ENCODE measurements at regions not wholly inside any gene's neighbourhood (a gene's known extent, or its start where the extent isn't known, plus 50 kb on each side); places are given as distances from the start of the nearest gene placed in this dataset.

DNA sequence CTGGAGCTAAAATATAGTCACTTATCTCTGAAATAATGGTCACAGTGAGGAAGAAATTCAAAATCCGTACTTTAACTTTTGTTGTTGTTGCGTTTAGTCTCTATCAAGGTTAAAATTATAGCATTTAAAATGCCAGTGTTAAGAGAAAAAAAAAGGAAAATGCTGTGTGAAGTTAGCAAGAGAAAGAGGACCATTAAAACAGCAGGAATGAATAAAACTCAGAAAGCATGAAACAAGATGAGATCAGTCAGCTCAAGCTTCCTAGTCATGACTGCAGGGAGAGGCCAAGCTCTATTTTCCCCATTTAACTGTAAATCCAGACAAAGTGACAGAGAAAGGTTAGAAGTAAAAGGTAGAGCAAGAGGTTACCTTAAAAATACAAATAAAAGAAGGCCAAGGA lies 281.7 kb upstream of the ATP5MC3 start:
- DNase-seq, result no peak

DNA sequence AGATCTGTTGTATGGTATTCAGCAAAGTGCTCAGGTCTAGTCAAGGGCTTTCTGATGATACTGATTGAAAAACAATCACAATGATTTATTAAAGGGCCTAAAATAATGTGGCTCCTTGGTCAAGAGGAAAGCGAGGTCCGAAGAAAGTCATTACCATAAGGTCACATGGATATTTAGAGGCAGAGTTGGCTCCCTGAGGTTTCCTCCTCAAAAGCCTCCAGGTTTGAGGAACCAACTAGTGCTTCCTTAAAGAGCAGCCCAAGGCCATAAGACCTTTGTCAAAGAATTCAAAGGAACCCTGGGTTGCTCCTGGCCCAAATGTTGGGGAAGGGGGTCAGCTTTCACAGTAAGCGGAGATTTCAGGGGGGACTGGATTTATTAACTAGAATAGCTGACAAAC lies 280.7 kb upstream of the ATP5MC3 start:
- no peak for DNase-seq

DNA sequence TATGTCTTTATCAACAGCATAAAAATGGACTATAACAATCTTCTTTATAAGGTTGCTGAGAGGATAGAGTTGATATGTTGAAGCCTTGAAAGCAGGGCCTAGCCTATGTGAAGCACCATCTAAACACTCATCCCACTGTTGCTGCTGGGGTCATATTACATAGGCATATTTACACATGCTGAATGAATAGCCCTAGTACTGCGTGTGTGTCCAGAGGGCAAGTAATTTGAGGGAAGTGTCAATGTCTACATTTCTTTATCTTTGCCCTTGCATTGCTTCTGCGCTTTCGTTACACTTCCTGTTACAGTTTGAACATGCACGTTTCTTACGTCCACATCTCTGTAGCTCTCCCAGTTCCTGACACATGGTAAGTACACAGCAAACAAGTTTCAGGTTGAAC lies 280.3 kb upstream of the ATP5MC3 start:
- no peak for DNase-seq

DNA sequence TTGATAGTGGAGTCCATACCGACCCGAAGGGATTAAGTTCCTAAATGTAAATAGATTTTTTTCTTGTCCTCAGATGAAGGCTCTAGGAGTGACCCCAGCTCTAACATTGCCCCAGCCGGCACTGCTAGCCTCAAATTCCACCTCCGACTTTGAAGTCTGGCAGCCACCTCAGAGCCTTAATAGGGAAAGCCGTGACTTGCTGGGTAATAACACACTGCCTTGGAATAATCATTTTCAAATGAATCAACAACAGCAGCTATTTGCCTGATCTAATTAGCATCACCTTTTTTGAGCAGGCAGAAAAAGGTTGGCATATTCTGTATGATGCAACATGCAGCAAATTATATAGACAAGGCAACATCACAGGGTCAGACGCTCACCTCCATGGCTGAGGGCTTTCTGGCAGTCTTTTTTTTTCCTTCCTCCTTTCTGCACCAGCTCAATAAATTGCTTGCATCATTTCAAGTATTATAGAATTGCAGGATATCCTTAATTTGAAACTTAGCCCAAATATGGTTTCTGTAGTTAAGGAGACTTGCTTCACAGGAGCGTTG lies 276.5 kb upstream of the ATP5MC3 start:
- no peak for DNase-seq

DNA sequence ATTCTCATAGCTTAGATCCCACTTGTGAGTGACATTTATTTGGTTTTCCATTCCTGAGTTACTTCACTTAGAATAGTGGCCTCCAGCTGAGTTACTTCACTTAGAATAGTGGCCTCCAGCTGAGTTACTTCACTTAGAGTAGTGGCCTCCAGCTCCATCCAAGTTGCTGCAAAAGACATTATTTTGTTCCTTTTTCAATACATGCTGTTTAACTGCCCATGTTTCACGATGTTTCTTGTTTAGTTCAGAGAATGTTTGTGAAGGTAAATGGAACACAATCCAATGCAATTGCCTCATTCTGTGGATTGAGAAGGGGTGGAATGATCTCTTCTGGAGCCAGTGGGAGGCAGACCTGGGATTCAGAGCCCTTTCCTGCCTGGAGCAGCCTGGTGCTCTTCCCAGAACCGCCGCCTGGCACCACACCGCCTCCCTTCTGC lies 273.5 kb upstream of the ATP5MC3 start:
- no peak for DNase-seq

DNA sequence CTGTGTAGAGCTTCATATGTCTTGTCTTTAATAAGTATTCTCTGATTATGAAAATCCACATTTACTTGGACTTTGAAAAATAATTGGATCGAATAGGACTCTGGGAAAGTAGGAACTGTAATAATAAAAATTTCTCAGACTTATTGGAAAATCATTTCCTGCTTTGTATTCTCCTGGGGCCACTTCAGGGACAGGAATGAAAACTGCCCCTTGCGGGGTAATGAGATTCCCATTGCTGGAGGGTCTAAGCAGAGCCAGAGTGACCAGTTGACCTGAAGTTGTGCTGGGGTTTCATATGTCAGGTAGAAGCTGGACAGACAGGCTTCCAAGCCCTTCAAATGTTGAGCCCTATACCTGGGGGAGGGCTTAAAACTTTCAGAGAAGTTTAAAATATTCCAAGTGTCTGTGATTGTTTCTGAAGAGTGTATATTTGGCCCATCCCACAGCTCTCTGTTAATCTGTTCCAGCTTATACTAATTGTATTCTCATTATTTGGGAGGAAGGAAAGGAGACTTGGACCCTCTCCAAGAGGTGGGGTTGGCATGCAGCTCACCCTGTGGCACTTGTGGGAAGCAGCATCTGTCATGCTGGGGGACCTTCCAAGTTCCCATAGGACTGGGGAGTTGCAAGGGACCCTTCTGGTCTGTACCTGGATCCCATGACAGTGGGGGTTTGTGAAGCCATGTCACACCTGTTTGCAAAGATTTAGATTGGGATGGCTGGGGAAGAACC lies 268.7 kb upstream of the ATP5MC3 start:
- DNase-seq, result no peak

DNA sequence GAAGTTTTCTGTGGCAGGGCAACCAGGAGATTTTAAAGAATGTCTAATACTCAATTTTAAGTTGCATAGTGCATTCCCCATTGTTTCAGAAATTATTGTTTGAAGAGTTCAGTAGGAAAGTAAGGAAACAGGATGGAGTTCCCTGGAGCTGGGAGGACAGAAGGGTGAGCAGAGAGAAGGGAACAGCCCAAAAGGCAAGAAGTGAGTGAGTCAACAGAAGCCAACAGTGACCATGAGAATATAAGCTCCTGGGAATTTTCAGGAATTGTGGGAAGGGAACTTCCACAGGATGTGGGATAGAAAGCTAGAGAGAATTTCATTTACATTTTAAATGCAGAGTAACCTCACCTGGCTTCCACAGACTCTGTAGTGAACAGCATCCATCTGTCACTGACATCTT lies 268.1 kb upstream of the ATP5MC3 start:
- no peak for DNase-seq

DNA sequence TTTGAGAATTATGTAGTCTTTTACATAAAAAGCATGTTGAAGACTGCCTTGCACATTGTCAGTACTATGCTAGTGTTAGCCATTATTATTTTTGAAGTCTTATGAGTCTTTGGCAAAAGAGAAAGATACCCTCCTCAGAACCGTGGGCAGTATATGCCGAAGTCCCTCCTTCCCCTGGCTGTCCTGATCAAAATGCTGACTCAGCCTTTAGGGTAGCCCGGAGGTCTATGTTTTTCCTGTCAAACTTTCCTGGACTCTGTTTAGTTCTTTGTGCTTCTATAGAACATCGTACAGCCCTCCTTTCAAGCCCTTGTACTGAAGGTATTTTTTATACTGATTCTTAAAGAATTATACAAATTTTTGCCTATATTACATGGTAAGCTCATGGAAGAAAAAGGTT lies 264.7 kb upstream of the ATP5MC3 start:
- no peak for DNase-seq

DNA sequence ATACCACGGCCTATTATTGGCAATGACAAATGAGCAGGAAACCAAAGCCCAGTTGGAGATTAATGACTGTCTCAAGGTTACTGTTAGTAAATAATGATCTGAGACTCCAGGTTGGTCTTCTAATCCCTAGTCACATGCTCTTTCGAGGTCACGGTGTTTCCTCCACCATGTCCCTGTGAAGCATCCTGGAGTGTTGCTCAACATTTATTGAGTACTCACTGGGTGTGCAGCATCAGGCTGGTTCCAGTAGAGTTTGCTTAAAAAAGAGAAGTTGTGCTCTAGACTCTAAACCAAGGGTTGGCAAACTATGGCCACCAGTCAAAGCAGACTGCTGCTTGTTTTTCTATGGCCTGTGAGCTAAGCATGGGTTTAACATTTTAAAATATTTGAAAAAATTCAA lies 263.8 kb upstream of the ATP5MC3 start:
- DNase-seq, result no peak

DNA sequence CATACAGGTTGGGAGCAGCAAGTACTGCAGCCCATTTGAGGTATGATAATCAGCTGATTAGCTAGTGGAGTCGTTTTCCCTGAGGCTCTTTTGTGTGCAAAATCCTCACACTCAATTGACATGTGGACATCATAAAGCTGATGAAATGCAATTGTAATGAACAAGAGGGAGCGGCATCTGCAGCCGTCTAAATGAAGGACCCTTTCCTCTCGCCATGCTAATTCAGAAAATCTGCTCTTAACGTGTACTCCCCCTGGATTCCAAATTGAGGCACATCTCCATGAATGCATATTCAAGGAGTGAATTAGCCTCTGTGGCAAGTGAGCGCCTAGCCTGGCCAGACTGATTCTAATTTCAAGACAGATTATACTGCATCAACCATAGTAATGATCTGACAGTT lies 260.9 kb upstream of the ATP5MC3 start:
- DNase-seq, result no peak

DNA sequence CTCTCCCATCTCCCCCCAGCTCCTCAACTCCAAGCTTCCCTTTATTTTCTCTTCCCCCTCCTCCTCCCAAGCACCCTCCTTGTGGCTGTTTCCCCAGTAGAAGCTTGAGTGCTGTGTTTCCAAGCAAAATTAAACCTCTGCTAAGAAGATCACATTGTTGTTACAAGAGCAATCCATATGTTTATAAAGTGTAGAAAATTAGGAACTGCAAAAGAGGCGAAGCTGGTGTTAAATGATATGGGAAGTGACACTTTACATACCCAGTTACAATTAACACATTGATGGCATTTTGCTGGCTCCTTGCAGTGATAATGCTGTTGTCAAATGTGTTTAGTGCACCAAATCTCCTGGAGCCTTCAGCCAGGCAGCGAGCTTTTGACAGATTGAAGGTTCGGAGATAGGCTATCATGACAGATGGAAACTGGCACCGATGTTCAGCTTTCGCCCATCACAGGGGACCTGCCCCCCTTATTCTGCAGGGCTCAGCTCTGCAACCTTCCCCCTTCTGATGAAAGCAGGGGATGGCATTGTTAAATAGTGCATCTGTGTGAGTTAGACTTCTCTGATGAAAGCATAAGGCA lies 259.8 kb upstream of the ATP5MC3 start:
- DNase-seq, result no peak

DNA sequence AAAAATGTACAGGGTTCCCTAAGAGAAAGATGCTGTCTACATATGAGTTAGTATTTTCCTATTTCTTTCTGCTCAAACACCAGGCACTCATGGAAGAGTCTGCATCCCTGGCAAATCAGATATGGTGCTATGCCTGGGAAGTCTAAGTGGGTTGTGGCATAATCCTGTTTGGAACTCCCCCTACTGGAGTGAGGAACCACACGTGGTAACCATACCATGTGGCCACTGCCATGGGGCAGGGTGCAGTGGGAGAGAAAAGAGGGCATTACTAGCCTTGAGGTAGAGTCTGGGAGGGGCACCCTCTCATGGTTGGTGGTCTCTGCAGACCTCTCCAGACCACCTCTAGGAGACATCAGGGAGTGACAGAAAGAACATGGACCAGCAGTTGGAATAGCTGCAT lies 257.9 kb upstream of the ATP5MC3 start:
- no peak for DNase-seq

DNA sequence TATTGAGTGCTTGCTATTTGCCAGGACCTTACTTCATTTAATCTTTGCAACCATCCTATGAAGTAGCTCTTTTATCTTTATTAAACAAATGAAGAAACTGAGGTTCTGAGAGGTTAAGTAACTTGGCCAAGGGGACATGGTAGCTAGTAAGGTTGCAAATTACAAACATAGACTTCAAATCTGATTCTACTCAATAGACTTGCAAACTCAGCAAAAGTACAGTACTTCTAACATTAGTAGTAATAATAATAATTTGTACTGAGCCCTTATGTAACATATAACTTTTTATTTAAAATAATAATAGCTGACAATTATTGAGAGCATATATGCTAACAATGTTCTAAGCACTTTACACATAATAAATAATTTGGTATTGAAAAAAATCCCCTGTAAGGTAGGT lies 255.7 kb upstream of the ATP5MC3 start:
- DNase-seq, result no peak

DNA sequence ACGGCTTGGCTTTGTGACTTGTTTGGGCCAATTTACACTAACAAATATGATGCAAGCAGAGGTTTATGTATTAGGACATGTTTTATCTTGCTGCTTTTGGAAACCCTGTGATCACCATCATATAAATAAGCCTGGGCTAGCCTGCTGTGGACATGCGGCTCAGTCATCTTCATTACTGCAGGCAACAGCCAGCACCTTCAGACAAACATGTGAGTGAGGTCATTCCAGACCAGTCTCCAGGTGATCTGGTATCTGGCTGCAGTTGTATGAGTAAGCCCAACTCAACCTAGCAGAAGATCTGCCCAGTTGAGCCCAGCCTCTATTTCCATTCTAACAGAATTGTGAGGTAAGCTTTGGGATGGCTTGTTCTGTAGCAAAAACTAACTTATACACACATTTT lies 254.6 kb upstream of the ATP5MC3 start:
- no peak for DNase-seq

DNA sequence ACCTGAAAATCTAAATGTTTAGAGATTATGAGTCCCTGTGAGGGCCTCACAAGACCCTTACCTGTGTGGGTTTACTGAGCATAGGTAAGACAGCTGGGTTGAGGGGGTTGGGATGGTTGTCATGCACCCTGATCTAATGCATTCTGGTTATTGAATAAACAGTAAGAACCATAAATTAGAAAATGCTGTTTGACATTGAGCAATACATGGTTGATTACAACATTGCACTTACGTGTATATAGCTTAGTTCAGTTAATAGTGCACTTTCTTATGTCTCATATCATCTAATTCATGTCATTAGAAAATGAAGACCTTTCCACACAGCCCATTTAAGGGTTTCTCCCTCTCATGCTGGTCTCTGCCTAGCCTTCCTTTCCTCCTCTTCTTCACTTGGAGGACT lies 253.5 kb upstream of the ATP5MC3 start:
- DNase-seq, result no peak

DNA sequence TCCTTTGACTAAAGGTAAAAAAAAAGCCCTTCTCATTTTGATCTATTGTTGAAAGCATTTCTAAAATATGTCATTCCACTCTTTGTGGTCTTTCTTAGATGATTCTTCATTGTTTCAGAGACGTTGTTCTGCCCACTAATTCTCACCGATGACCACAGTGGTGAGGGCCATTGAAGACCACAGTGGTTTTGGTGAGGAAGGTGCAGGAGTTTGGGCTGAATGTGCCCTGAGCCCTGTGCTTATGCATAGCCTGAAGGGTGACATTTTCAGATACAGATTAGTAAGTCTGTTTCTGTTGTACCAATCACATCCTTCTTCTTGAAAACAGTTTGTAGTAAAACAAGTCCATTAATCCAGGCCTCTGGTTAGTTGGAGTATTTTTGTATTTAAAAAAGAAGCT lies 251.3 kb upstream of the ATP5MC3 start:
- DNase-seq, result no peak

DNA sequence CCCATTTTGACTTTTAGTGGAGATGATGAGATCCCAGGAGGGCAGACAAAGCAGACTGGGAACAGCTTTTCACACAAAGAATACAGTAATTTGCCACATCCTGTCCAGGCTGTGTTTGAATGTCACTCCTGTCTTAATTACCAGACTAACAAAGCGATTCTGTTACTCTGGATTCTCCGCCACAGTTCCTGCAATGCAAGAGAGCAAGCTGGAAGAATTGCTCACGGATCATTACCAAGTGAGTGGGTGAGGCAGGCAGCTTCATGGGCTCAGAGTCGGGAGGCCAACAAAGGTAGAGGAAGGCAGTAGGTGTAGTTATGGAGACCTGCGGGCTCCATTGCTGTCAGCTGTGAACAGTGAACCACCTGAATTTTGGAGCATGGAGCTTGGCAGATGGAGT lies 250.5 kb upstream of the ATP5MC3 start:
- DNase-seq, result no peak

DNA sequence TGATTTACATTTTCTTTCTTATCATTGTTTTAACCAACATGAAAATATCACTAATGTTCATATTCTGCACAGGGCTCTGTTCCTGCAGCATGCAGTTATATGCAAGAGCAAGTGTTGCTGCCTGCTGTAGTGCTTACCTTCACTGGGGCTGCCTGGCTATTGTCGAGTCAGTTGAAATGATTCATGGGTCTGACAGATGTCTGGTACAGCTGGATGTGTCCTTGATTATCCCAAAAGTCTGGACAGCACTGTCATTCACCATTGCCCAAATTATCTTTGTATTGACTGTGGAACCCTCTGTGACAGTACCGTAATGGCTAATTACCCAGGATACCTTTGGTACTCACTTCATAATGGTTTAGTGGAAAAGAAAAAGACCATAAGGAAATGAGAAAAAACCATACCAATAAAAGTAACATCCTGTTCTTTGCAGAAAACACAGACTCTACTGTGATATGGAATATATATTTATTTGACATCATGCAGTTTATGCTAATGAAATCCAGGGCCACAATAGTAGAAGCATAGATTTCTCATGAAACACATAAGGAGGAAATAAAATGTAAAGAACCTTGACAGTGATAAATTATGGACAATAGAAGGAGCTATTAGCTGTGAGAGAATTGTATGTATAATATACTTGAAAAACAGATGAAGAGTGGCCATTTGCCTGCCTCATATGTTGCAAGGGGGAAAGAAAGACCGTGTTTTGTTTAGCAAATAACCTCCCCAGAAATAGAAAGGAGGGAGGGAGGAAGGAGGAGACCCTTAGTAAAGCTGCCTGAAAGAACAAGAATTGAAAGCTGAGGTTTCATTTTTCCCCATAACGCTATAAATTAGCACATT lies 249.8 kb upstream of the ATP5MC3 start:
- DNase-seq, result no peak

DNA sequence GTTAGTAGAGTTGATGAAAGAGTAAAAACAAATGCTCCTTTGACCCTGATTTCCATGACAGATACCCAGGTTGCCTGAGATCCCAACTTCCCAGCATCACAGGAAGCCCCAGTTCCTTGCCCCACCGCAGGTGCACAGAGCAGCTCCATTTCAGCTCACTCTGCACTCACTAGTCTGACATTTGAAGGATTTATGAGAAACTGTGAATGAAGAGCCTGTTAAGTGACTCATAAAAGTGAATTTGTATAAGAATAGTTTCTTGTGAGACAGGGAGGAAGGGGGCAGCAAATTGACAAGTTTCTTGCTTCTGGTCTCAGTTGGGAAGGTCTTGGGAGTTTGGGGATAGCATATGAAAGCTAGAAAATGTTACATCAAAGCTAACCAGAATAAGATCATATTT lies 248.7 kb upstream of the ATP5MC3 start:
- no peak for DNase-seq

DNA sequence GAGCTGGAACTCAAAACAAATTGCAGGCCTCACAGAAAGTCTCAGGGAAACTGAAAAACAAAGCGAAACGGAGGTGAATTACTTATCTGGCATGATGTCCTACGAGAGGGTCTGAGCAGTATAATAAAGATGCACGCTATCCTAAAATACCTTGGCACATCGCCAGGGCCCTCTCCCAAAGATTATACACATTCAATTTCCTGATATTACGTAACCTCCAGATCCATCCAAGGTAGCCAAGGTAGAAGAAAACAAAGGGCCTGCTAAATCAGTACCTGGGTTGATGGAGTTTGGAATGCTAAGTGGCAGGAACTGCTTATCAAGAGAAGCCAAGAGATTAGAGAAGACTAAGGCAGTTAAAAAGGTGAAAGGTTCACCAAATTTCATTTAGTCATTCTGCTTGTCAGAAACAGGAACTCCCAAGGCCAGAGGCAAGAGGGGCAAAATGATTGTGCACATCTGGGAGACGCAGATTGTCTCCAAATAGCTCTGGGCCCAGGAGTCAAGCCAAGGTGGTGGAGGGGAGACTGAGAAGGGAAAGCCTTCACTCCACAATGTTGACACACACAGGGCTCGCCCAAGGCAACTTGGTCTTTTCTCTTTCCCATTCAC lies 236.8 kb upstream of the ATP5MC3 start:
- no peak for DNase-seq

DNA sequence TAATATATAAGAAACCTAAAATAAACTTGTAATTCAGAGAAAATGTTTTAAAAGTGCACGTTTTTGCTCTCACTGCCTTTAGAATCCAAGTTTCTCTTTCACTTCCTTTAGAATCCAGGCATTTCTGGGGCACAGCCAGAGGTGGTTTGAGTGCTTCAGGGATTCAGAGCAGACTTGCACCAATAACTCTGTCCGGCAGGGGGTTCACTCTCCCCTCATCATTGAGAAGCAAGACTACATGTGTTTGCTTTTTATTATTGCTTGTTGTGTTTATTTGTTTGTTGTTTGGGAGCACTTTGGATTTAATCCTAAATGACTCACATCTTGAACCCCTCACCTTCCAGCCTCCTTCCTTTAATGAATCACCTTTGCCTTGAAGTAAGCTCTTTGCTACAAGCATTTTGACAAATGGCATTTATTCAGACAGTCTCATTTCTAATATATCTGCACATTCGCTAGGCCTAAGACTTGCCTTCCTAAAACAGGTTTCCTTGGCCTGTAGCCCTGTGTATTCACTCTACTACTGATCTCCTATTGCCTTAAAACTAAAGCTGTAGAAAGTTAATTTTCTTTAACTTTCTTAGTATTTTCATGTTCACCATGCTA lies 233.5 kb upstream of the ATP5MC3 start:
- peak; percentile 81 for DNase-seq

DNA sequence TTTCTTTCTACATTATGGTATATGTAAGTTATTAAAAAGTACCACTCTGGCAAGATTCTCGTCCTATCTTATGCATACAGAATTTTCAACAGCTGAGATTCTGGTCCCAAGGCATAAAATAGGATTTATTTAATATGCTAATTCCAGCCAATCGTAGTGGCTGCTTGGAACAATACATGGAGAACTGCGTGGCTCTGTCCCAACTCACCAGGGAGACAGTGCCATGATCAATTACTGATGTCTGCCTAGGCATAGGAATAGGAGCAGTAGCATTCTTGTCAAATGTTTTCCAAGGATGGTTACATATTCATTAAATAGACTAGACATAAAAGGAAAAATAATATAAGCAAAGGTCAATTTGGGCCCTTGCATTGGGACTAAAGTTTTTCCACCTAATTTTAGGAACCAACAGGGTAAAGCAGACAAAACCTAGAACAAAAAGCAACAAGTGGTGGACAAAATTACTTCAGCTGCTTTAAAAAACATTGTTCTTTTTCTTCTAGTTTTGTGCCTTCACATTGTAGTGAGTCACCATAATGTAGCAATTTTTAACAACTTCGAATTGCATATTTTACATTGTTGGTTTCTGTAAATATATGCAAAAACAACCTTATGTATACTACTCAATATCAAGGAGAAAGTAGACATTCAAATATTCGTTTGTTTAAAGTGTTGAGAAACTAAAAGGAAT lies 232.8 kb upstream of the ATP5MC3 start:
- DNase-seq, result no peak
